ENCODE measurements at regions not wholly inside any gene's neighbourhood (a gene's known extent, or its start where the extent isn't known, plus 50 kb on each side); places are given as distances from the start of the nearest gene placed in this dataset.

GRCh38 chr18:27366151-27366550 lies 181.0 kb upstream of the CHST9 start:
- BruUV-seq (replicated peaks), result no TSS peak

More at GRCh38 chr18:27366151-27366550, 181.0 kb upstream of the CHST9 start:
- H2AFZ ChIP-seq (ENCODE audit: control insufficient read depth, low read depth, low read length), result no peak overlapping the region
- no peak overlapping the region for H3K4me2 ChIP-seq (ENCODE audit: control insufficient read depth, insufficient read depth)
- ChIA-PET CTCF (interaction anchor here (0.5 to 3.2 kb wide), 3 partner anchors 67 to 239 kb away, joined by 3 to 23 read pairs (median 4); no protein-coding TSS in a partner anchor), RAD21 (ENCODE audit: unreplicated experiment) (interaction anchor here (1.0 to 3.4 kb wide), 2 partner anchors 62 to 233 kb away, joined by 6 to 27 read pairs; no protein-coding TSS in a partner anchor), POLR2A (no interaction called here), SMC1A (ENCODE audit: uncharacterized antibody, unreplicated experiment) (interaction anchor here (2.2 kb wide), 1 partner anchor 11 kb away, joined by 5 read pairs; no protein-coding TSS in a partner anchor)
- TF ChIP-seq FOS (IDR thresholded peaks at IDR 0.05; ENCODE audit: borderline replicate concordance, extremely low read depth, insufficient read length), result no peak
- no peak for TF ChIP-seq JUND (IDR thresholded peaks at IDR 0.05; ENCODE audit: low read depth, low read length)
- no peak for TF ChIP-seq BCL11A (IDR thresholded peaks at IDR 0.05; ENCODE audit: low read depth, low read length)
- no peak for TF ChIP-seq RB1 (IDR thresholded peaks at IDR 0.05; ENCODE audit: borderline replicate concordance)
- no peak for TF ChIP-seq TBL1XR1 (IDR thresholded peaks at IDR 0.05; ENCODE audit: low read depth, low read length)
- TF ChIP-seq, protein P1, sequence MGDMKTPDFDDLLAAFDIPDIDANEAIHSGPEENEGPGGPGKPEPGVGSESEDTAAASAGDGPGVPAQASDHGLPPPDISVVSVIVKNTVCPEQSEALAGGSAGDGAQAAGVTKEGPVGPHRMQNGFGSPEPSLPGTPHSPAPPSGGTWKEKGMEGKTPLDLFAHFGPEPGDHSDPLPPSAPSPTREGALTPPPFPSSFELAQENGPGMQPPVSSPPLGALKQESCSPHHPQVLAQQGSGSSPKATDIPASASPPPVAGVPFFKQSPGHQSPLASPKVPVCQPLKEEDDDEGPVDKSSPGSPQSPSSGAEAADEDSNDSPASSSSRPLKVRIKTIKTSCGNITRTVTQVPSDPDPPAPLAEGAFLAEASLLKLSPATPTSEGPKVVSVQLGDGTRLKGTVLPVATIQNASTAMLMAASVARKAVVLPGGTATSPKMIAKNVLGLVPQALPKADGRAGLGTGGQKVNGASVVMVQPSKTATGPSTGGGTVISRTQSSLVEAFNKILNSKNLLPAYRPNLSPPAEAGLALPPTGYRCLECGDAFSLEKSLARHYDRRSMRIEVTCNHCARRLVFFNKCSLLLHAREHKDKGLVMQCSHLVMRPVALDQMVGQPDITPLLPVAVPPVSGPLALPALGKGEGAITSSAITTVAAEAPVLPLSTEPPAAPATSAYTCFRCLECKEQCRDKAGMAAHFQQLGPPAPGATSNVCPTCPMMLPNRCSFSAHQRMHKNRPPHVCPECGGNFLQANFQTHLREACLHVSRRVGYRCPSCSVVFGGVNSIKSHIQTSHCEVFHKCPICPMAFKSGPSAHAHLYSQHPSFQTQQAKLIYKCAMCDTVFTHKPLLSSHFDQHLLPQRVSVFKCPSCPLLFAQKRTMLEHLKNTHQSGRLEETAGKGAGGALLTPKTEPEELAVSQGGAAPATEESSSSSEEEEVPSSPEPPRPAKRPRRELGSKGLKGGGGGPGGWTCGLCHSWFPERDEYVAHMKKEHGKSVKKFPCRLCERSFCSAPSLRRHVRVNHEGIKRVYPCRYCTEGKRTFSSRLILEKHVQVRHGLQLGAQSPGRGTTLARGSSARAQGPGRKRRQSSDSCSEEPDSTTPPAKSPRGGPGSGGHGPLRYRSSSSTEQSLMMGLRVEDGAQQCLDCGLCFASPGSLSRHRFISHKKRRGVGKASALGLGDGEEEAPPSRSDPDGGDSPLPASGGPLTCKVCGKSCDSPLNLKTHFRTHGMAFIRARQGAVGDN (IDR thresholded peaks at IDR 0.05), result no peak
- no peak for TF ChIP-seq SP1 (IDR thresholded peaks at IDR 0.05; ENCODE audit: low read depth, low read length)
- TF ChIP-seq MTA3 (IDR thresholded peaks at IDR 0.05; ENCODE audit: borderline replicate concordance, low read length), result no peak
- no peak for TF ChIP-seq HDAC2 (IDR thresholded peaks at IDR 0.05)
- no peak for TF ChIP-seq ZNF592 (IDR thresholded peaks at IDR 0.05)
- no peak for TF ChIP-seq HSF1 (IDR thresholded peaks at IDR 0.05; ENCODE audit: low read depth, low read length)
- TF ChIP-seq RAD21 (IDR thresholded peaks at IDR 0.05; ENCODE audit: insufficient read depth, low read depth, low read length), result no peak
- no peak for TF ChIP-seq PKNOX1 (IDR thresholded peaks at IDR 0.05)
- TF ChIP-seq ZNF217 (IDR thresholded peaks at IDR 0.05), result no peak
- TF ChIP-seq ZNF24 (IDR thresholded peaks at IDR 0.05), result no peak
- in situ Hi-C loops (cut with MboI), result loop anchor here (10.0 kb wide), 1 partner anchor 239 kb away; no protein-coding TSS in a partner anchor
- intact Hi-C loops (cut with micrococcal nuclease; ENCODE audit: unreplicated experiment), result no loop called here
- WGBS (ENCODE audit: insufficient coverage, insufficient replicate concordance, low lambda C conversion rate, missing lambda C conversion rate), result 33% methylated on average over 1 of the region's 1 CpG
- H3K27me3 ChIP-seq (replicated peaks in 1 of 2; ENCODE audit: control insufficient read depth in 2 of 2, insufficient read depth in 2 of 2, low read length in 1 of 2), result no peaks in the 10 kb centered on the region
- ATAC-seq (no peak), FAIRE-seq (no peak), DNase-seq (ENCODE audit: low read depth, low spot score) (no peak)
- H4K20me1 ChIP-seq (ENCODE audit: control insufficient read depth, insufficient read depth), result no peaks in the 10 kb centered on the region
- no peaks in the 10 kb centered on the region for H3K9me3 ChIP-seq (replicated peaks; ENCODE audit: control insufficient read depth, insufficient read depth, low read length)
- no peak overlapping the region for H3K4me3 ChIP-seq
- no peaks in the 10 kb centered on the region for H3K4me1 ChIP-seq (ENCODE audit: control insufficient read depth, insufficient read depth, low read length)
- no peaks in the 10 kb centered on the region for H3K79me2 ChIP-seq (ENCODE audit: control insufficient read depth, insufficient read depth, low read length)
- no peak overlapping the region for H3K27ac ChIP-seq (ENCODE audit: control insufficient read depth, insufficient read depth)
- no peak overlapping the region for H3K9ac ChIP-seq (ENCODE audit: control insufficient read depth, insufficient read depth, low read length)
- H3K36me3 ChIP-seq (ENCODE audit: control insufficient read depth in 2 of 2, insufficient read depth in 2 of 2, low read length in 1 of 2), result no peaks in the 10 kb centered on the region

All from GM12878 (cell line).